Hepatocyte (in vitro differentiated cells): ENCODE measurements at regions not wholly inside any gene's neighbourhood (a gene's known extent, or its start where the extent isn't known, plus 50 kb on each side); places are given as distances from the start of the nearest gene placed in this dataset.
"Not testable (repeated sequence)": the region's sequence is repeated elsewhere in the genome, so short reads cannot be mapped to it uniquely, and the experiment has no call there.

ENCODE experiments used
- CTCF ChIP-seq: fragments of 200-600 bp; sonication (generic); IDR thresholded peaks from 2 replicates; pipeline ENCODE4 v1.5.1; 2016; ENCODE audit warnings: antibody characterized with exemption, mild to moderate bottlenecking; ENCODE audit not compliant: poor library complexity
- EZH2 ChIP-seq: fragments of 200-600 bp; sonication (generic); IDR thresholded peaks from 2 replicates; pipeline ENCODE4 v1.6.1; 2016; ENCODE audit warnings: antibody characterized with exemption, mild to moderate bottlenecking, borderline replicate concordance

- TF ChIP-seq CTCF, EZH2: not testable (repeated sequence)
These were observed 194.6 kb upstream of the WSB1 start for GRCh38 chr17:27099266-27099665.
